Suprapubic skin (tissue), 4 donors: ENCODE measurements at regions not wholly inside any gene's neighbourhood (a gene's known extent, or its start where the extent isn't known, plus 50 kb on each side); places are given as distances from the start of the nearest gene placed in this dataset.

Source experiments
- POLR2A ChIP-seq, 2 donors: fragments of 450-650 bp; IDR thresholded peaks; one replicate each; pipeline ENCODE4 v1.6.1; 2017; ENCODE audit warnings: antibody characterized with exemption in 2 of 2, mild to moderate bottlenecking in 2 of 2, moderate library complexity in 2 of 2
- POLR2AphosphoS5 ChIP-seq, 3 donors: sonication (generic); formaldehyde crosslinking; IDR thresholded peaks; one replicate each; pipeline ENCODE4 v1.6.1; 2017; ENCODE audit warnings: antibody characterized with exemption in 3 of 3
- TF ChIP-seq, protein P1 (sequence below), 2 donors: fragments of 200-600 bp in 1 of 2; fragments of 450-650 bp in 1 of 2; sonication (generic) in 1 of 2; IDR thresholded peaks; one replicate each; pipeline ENCODE4 v1.5.1; 2016 to 2019; ENCODE audit warnings: antibody characterized with exemption in 2 of 2, mild to moderate bottlenecking in 1 of 2, moderate library complexity in 1 of 2

DNA sequence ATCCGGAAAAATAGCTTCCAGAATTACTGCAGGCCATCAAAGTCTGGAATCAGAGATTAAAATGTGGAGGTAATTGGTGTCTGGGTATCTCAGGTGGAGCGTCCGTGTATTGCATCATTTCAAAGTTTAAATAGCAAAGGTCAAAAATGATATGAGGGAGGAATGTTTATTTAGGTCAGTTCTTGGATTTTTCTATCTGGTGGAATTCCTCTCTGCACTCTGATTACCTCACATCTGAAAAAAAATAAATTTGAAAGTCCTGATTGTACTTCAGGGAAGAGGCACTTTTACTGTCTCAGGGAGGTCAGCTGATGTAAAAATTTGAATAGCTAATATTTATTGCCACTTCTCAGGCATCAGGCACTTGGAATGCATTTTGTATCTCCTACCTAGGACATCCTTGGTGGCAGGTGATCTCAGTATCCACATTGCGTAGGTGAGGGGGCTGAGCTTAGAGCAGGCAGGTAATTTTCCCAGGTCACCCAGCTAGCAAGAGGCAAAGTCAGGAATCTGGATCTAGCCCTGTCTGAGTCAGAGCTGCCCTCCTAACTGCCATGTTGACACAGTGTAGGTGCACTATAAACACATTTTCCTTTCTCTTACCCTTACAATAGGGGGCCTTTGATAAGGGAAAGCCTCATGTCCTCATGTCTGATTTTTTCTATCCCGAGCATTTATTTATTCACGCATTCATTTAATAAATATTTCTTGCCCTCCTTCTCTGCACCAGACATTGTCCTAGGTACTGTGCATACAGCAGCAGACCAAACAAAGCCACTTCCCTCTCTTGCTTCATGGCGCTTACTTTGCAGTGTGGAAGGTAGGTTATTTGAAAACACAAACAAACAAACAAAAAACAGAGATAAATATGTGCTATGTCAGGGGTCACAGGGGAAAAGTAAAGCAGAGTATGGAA lies 454.3 kb downstream of the HAPSTR1 start:
- TF ChIP-seq, protein P1, sequence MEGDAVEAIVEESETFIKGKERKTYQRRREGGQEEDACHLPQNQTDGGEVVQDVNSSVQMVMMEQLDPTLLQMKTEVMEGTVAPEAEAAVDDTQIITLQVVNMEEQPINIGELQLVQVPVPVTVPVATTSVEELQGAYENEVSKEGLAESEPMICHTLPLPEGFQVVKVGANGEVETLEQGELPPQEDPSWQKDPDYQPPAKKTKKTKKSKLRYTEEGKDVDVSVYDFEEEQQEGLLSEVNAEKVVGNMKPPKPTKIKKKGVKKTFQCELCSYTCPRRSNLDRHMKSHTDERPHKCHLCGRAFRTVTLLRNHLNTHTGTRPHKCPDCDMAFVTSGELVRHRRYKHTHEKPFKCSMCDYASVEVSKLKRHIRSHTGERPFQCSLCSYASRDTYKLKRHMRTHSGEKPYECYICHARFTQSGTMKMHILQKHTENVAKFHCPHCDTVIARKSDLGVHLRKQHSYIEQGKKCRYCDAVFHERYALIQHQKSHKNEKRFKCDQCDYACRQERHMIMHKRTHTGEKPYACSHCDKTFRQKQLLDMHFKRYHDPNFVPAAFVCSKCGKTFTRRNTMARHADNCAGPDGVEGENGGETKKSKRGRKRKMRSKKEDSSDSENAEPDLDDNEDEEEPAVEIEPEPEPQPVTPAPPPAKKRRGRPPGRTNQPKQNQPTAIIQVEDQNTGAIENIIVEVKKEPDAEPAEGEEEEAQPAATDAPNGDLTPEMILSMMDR (IDR thresholded peaks at IDR 0.05): no peak
- TF ChIP-seq POLR2A (IDR thresholded peaks at IDR 0.05): no peak
- TF ChIP-seq POLR2AphosphoS5 (IDR thresholded peaks at IDR 0.05): no peak
